ENCODE measurements at regions not wholly inside any gene's neighbourhood (a gene's known extent, or its start where the extent isn't known, plus 50 kb on each side); places are given as distances from the start of the nearest gene placed in this dataset.

DNA sequence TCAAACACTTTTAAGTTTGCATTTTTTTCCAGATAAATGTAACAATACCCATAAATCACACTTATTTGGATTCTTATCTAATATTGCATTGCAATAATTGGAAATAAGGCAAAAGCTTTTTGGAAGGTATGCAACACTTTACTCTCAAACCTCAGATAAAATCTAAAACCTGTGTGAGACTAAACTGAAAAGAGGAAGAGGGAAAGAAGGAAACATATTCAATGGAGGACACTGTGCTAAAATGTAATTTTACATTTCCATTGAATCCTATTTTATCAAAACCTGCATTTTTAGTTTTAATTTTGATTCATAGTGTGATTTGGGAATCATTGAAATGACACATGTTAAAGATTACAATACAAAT is 99.4 kb downstream of the HPGD start:
- no peaks in the 10 kb centered on the region for H3K79me2 ChIP-seq (ENCODE audit: control insufficient read depth, insufficient read depth, low read length, unreplicated experiment)

DNA sequence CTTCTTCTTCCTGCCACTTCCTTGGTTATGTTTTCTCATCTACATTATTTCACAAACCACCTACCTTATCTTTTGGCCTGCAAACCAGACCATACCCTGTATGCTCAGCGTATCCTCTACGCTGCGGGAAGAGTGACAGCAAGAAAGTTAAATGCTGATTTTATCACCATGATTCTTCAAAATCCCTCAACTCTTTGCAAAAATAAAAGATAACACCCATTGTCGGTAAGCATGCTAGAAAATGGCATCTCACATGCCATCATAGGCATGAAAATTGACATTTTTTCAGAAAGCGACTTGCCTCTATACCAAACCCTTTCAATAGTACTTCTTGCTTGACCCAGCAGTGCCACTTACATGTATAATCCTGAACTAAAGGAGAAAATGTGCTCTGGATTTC is 102.0 kb downstream of the HPGD start:
- Histone ChIP-seq H3K36me3 (ENCODE audit: insufficient read depth, low read length) (no peaks in the 10 kb centered on the region), H3K4me1 (ENCODE audit: control insufficient read depth, insufficient read depth, low read length, unreplicated experiment) (peaks cover 12% of the 10 kb centered on the region), H3K79me2 (ENCODE audit: control insufficient read depth, insufficient read depth, low read length, unreplicated experiment) (no peaks in the 10 kb centered on the region), H3K4me3 (ENCODE audit: low read depth, low read length) (no peak overlapping the region), H3K27me3 (ENCODE audit: insufficient read depth, low read length) (no peaks in the 10 kb centered on the region), H3K27ac (ENCODE audit: low read depth, low read length) (no peak overlapping the region), H2AFZ (ENCODE audit: low read length, unreplicated experiment) (no peak overlapping the region)

More for the DNA sequence above, 99.4 kb downstream of the HPGD start:
- H3K36me3 ChIP-seq (ENCODE audit: insufficient read depth, low read length), result no peaks in the 10 kb centered on the region
- H3K27me3 ChIP-seq (ENCODE audit: insufficient read depth, low read length), result no peaks in the 10 kb centered on the region
- H3K27ac ChIP-seq (ENCODE audit: low read depth, low read length), result no peak overlapping the region
- no peak overlapping the region for H3K4me3 ChIP-seq (ENCODE audit: low read depth, low read length)
- no peak overlapping the region for H2AFZ ChIP-seq (ENCODE audit: low read length, unreplicated experiment)
- peaks cover 13% of the 10 kb centered on the region for H3K4me1 ChIP-seq (ENCODE audit: control insufficient read depth, insufficient read depth, low read length, unreplicated experiment)

DNA sequence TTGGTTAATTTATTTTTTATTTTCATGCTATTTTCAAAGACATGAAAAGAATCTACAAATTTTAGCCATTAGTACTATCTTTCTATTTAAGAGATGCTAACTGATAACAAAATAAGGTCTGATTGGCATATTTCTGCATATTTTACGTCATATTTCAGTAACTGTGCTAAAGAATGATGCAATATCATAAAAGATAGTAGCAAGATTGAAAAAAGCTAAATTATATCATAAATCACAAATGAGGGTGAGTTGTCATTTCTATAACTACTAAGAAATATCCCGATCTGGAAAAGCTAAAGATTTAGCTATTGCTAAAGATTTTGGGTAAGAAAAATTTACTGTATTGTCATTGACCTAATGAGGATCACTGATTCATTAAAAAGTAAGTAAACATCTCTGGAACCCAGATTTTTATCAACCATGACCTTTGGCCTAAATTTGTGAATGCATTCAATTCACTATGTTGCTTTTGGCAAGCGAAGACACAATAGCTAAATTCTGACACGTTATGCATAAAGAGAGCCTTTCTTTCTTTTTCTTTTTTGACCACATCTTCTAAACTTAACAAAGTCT is 103.6 kb downstream of the HPGD start:
- Histone ChIP-seq H3K4me3 (ENCODE audit: low read depth, low read length) (no peak overlapping the region), H3K27ac (ENCODE audit: low read depth, low read length) (no peak overlapping the region), H3K36me3 (ENCODE audit: insufficient read depth, low read length) (no peaks in the 10 kb centered on the region), H3K4me1 (ENCODE audit: control insufficient read depth, insufficient read depth, low read length, unreplicated experiment) (peaks cover 12% of the 10 kb centered on the region), H3K79me2 (ENCODE audit: control insufficient read depth, insufficient read depth, low read length, unreplicated experiment) (no peaks in the 10 kb centered on the region), H3K27me3 (ENCODE audit: insufficient read depth, low read length) (no peaks in the 10 kb centered on the region), H2AFZ (ENCODE audit: low read length, unreplicated experiment) (no peak overlapping the region)

DNA sequence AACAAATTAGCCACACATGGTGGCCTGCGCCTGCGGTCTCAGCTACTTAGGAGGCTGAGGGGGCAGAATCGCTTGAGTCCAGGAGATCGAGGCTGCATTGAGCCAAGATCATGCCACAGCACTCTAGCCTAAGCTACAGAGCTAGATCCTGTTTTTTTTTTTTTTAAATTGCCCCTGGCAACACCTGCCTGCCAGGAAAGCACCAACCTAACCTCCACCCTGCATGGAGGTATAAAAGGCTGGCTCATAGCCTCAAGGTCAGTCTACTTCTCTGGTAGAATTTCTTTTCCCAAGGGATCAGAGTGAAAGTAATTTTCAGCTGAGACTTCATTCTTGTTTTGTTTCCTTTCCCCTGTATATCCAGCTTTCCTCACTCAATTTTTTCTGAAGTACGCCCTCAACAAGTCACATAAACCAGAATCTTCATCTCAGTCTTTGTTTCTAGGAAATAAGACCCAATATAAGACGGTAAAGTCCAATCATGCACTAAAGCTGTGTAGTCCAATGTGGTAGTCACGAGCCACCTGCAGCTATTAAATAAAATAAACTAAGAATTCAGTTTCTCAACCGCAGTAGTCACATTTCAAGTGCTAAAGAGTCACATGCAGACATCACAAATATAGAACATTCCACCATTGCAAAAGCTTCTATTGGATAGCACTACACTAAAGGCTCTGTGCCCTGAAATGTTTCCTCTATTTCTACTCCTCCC is 113.3 kb downstream of the HPGD start:
- no peaks in the 10 kb centered on the region for H3K4me1 ChIP-seq (ENCODE audit: control insufficient read depth, insufficient read depth, low read length, unreplicated experiment)
- H3K27ac ChIP-seq (ENCODE audit: low read depth, low read length), result no peak overlapping the region
- no peaks in the 10 kb centered on the region for H3K27me3 ChIP-seq (ENCODE audit: insufficient read depth, low read length)
- no peaks in the 10 kb centered on the region for H3K36me3 ChIP-seq (ENCODE audit: insufficient read depth, low read length)
- H3K79me2 ChIP-seq (ENCODE audit: control insufficient read depth, insufficient read depth, low read length, unreplicated experiment), result no peaks in the 10 kb centered on the region
- H3K4me3 ChIP-seq (ENCODE audit: low read depth, low read length), result no peak overlapping the region
- no peak overlapping the region for H2AFZ ChIP-seq (ENCODE audit: low read length, unreplicated experiment)

DNA sequence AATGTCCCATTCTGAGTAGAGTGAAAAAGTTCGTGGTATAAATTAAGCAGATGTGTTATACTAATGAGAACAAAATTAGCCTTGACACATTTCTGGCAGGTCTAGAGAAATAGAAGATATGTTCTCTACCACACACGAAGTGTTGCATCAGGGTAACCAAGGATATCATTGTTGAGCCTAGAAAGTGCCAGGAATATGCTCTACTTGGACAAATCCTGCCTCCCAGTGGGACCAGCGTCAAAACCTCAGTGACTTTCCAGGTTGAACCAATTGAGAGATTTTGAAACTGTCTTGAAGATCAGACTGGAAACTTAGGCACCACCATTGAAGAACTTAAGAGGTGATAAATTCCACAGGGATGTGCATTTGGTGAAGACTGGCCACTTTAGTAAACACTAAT is 115.9 kb downstream of the HPGD start:
- Histone ChIP-seq H3K36me3 (ENCODE audit: insufficient read depth, low read length) (no peaks in the 10 kb centered on the region), H2AFZ (ENCODE audit: low read length, unreplicated experiment) (no peak overlapping the region), H3K27me3 (ENCODE audit: insufficient read depth, low read length) (no peaks in the 10 kb centered on the region), H3K4me1 (ENCODE audit: control insufficient read depth, insufficient read depth, low read length, unreplicated experiment) (no peaks in the 10 kb centered on the region), H3K27ac (ENCODE audit: low read depth, low read length) (no peak overlapping the region), H3K79me2 (ENCODE audit: control insufficient read depth, insufficient read depth, low read length, unreplicated experiment) (no peaks in the 10 kb centered on the region), H3K4me3 (ENCODE audit: low read depth, low read length) (no peak overlapping the region)

DNA sequence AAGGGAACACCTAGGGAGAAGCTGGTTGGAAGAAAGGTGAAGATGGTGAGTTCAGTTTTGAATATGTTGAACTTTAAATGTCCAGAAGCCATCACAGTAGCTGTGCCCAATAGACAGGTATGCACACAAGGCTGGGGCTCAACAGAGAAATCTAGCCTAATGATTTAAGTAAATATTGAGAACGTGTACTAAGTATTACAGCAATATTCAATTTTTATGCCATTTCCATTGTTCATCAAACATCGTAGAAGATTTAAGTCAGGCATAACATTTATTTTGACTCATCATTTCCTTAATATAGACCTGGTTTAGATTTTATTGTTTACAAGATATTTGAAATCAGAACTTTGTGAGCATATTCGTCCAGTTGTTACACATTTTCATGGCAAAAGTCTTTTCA is 116.4 kb downstream of the HPGD start:
- Histone ChIP-seq H3K27me3 (ENCODE audit: insufficient read depth, low read length) (no peaks in the 10 kb centered on the region), H2AFZ (ENCODE audit: low read length, unreplicated experiment) (no peak overlapping the region), H3K36me3 (ENCODE audit: insufficient read depth, low read length) (no peaks in the 10 kb centered on the region), H3K4me3 (ENCODE audit: low read depth, low read length) (no peak overlapping the region), H3K27ac (ENCODE audit: low read depth, low read length) (no peak overlapping the region), H3K79me2 (ENCODE audit: control insufficient read depth, insufficient read depth, low read length, unreplicated experiment) (no peaks in the 10 kb centered on the region), H3K4me1 (ENCODE audit: control insufficient read depth, insufficient read depth, low read length, unreplicated experiment) (no peaks in the 10 kb centered on the region)

DNA sequence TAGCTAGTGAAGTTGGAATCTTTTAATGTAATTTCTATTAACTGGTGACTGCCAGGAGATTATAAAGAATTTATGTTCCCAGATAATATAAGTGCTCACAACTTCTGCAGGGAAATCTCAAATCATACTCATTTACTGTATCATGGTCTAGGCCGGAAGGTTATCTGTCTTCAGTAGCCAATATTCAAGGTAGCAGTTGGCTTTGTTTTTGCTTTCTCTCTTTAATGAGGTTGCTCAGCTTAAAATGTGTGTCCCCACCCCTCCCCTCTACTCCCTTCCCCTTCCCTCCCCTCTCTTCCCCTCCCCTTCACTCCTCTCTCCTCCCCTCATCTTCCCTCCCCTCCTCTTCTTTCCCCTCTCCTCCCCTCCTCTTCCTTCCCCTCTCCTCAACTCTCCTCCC is 117.6 kb downstream of the HPGD start:
- Histone ChIP-seq H3K36me3 (ENCODE audit: insufficient read depth, low read length) (no peaks in the 10 kb centered on the region), H3K79me2 (ENCODE audit: control insufficient read depth, insufficient read depth, low read length, unreplicated experiment) (no peaks in the 10 kb centered on the region), H3K27ac (ENCODE audit: low read depth, low read length) (no peak overlapping the region), H3K4me3 (ENCODE audit: low read depth, low read length) (no peak overlapping the region), H3K27me3 (ENCODE audit: insufficient read depth, low read length) (no peaks in the 10 kb centered on the region), H2AFZ (ENCODE audit: low read length, unreplicated experiment) (no peak overlapping the region), H3K4me1 (ENCODE audit: control insufficient read depth, insufficient read depth, low read length, unreplicated experiment) (no peaks in the 10 kb centered on the region)

DNA sequence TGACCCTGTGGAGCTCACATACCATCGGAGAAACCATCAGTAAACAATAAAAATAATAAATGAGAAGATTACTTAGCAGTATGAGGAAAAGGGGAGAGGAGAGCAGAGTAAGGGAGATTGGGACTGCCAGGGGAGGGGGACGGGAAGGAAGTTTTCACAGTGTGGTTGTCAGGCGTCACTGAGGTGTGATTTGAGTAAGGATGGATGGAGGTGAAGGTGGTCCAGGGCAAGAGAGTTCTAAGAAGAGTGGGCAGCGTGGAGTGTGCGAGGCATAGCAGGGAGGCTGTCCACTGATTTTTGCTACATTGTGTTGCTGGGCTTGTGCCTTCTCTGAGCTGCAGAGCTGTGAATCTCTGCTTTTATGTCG is 119.1 kb downstream of the HPGD start:
- Histone ChIP-seq H3K27me3 (ENCODE audit: insufficient read depth, low read length) (no peaks in the 10 kb centered on the region), H3K27ac (ENCODE audit: low read depth, low read length) (no peak overlapping the region), H3K4me1 (ENCODE audit: control insufficient read depth, insufficient read depth, low read length, unreplicated experiment) (peaks cover 13% of the 10 kb centered on the region), H3K36me3 (ENCODE audit: insufficient read depth, low read length) (no peaks in the 10 kb centered on the region), H2AFZ (ENCODE audit: low read length, unreplicated experiment) (no peak overlapping the region), H3K79me2 (ENCODE audit: control insufficient read depth, insufficient read depth, low read length, unreplicated experiment) (no peaks in the 10 kb centered on the region), H3K4me3 (ENCODE audit: low read depth, low read length) (no peak overlapping the region)

DNA sequence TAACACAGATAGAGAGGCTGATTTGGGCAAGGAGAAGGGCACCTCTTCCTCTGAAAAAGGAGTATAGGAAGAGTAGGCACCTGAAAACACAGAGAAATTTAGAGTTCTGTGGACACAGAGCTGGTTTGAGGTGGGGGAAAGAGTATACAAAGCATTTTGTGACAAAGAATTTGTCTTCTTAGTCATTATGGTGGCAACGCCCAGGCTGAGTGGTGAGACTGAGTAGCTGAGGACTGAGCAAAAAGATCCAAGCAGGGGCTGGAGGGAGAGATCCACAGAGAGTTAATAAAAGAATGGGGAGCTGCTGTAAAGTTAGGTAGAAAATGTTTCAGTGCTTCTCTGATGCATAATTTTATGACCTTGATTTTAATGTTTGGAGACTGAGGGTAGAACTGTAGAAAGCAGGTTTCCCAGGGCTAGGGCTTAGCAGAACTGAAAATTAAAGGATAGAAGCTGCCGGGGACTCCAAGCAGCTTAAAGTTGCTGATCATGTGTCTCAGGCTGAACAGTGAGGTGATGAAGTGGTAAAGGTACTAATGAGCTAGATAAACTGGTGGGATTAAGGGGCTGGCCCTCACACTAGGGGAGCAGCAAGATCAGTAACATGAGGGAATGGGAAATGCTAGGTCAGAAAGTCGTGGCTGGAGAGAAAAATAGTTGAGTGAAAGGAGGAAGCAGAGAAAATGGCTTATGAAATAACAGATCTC is 118.9 kb downstream of the CEP44 start:
- Histone ChIP-seq H3K4me1 (ENCODE audit: control insufficient read depth, insufficient read depth, low read length, unreplicated experiment) (peaks cover 14% of the 10 kb centered on the region), H3K27me3 (ENCODE audit: insufficient read depth, low read length) (no peaks in the 10 kb centered on the region), H2AFZ (ENCODE audit: low read length, unreplicated experiment) (no peak overlapping the region), H3K36me3 (ENCODE audit: insufficient read depth, low read length) (no peaks in the 10 kb centered on the region), H3K79me2 (ENCODE audit: control insufficient read depth, insufficient read depth, low read length, unreplicated experiment) (no peaks in the 10 kb centered on the region), H3K27ac (ENCODE audit: low read depth, low read length) (no peak overlapping the region), H3K4me3 (ENCODE audit: low read depth, low read length) (no peak overlapping the region)

DNA sequence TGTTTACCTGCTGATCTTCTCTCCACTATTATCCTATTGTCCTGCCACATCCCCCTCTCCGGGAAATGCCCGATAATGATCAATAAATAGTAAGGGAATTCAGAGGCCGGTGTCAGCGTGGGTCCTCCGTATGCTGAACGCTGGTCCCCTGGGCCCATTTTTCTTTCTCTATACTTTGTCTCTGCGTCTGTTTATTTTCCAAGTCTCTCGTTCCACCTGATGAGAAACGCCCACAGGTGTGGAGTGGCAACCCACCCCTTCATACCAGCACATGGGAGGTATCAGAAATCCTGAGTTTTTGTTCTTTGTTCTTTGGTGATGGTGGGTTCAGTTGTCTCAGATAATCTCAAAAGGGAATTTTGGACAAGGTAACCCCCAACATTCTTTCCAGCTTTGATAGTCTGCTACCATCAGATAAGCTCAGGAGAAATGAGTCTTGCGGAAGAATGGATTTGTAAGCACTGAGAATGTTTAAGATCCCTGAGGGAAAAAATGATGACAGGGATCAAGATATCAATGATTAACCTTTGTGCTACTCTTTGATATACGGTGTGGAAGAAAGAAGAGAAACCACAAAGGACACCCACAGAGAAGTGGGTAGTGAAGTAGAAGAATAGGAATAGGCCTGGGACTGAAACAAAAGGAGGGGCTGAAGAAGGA is 117.9 kb downstream of the CEP44 start:
- no peaks in the 10 kb centered on the region for H3K36me3 ChIP-seq (ENCODE audit: insufficient read depth, low read length)
- H3K4me3 ChIP-seq (ENCODE audit: low read depth, low read length), result no peak overlapping the region
- H3K4me1 ChIP-seq (ENCODE audit: control insufficient read depth, insufficient read depth, low read length, unreplicated experiment), result peaks cover 14% of the 10 kb centered on the region
- H2AFZ ChIP-seq (ENCODE audit: low read length, unreplicated experiment), result no peak overlapping the region
- H3K27me3 ChIP-seq (ENCODE audit: insufficient read depth, low read length), result no peaks in the 10 kb centered on the region
- H3K27ac ChIP-seq (ENCODE audit: low read depth, low read length), result no peak overlapping the region
- H3K79me2 ChIP-seq (ENCODE audit: control insufficient read depth, insufficient read depth, low read length, unreplicated experiment), result no peaks in the 10 kb centered on the region

Data from ACC112 (cell line).